GM12878 (cell line): ENCODE measurements at regions not wholly inside any gene's neighbourhood (a gene's known extent, or its start where the extent isn't known, plus 50 kb on each side); places are given as distances from the start of the nearest gene placed in this dataset.

Experiments
- ATAC-seq: fragments of 200-7000 bp; cut with Tn5 transposase; 3 replicates; pipeline ENCODE4 v1.9.1; 2020; ENCODE audit warnings: mild to moderate bottlenecking, moderate library complexity
- BruUV-seq: library from RNA; stranded (reverse); fragments of 400-500 nt; replicated peaks from 2 replicates; lab custom pipeline; 2021; lab: Mats Ljungman, UMichigan
- CTCF ChIA-PET: fragments of 300-600 bp; sonication (Branson Sonifier 250); formaldehyde crosslinking; extraction: SDS; loops from one replicate; lab custom pipeline; 2021; ENCODE audit warnings: inconsistent platforms; lab: Yijun Ruan, JAX
- POLR2A ChIA-PET: fragments of 350-600 bp; formaldehyde crosslinking; extraction: SDS; loops from one replicate; lab custom pipeline; 2021; ENCODE audit warnings: inconsistent platforms; lab: Charles Lee
- RAD21 ChIA-PET: fragments of 300-600 bp; sonication (Branson Sonifier 250); formaldehyde crosslinking; loops from one replicate; lab custom pipeline; 2023; ENCODE audit warnings: antibody characterized with exemption; ENCODE audit not compliant: unreplicated experiment; lab: Charles Lee
- SMC1A ChIA-PET: fragments of 300-600 bp; sonication (Branson Sonifier 250); formaldehyde crosslinking; loops from one replicate; lab custom pipeline; 2023; ENCODE audit not compliant: unreplicated experiment, uncharacterized antibody; lab: Charles Lee
- DNase-seq: peaks from one replicate; pipeline ENCODE4 v3.0.0-alpha.2; 2011; ENCODE audit warnings: low read depth, low spot score
- FAIRE-seq: peaks from 3 replicates; lab custom pipeline; 2011; peaks lifted over from hg19 to GRCh38; lab: Jason Lieb, UNC
- H2AFZ ChIP-seq: 2 replicates; pipeline ENCODE4 v1.6.0; 2011; ENCODE audit warnings: low read depth, low read length, control low read depth; ENCODE audit not compliant: control insufficient read depth
- H3K27ac ChIP-seq: 2 replicates; pipeline ENCODE4 v1.5.1; 2011; ENCODE audit warnings: control low read depth; ENCODE audit not compliant: control insufficient read depth, insufficient read depth
- H3K27me3 ChIP-seq, 2 experiments: replicated peaks in 1 of 2; 2 replicates each; pipeline versions ENCODE4 v1.6.0 to v1.6.1; 2011; ENCODE audit warnings: low read length in 1 of 2; ENCODE audit not compliant: control insufficient read depth in 2 of 2, insufficient read depth in 2 of 2
- H3K36me3 ChIP-seq, 2 experiments: 2 replicates each; pipeline ENCODE4 v1.5.1; 2011; ENCODE audit warnings: low read length in 1 of 2; ENCODE audit not compliant: control insufficient read depth in 2 of 2, insufficient read depth in 2 of 2
- H3K4me1 ChIP-seq: 2 replicates; pipeline ENCODE4 v1.6.1; 2011; ENCODE audit warnings: mild to moderate bottlenecking, low read length, moderate library complexity, mixed read lengths; ENCODE audit not compliant: control insufficient read depth, insufficient read depth
- H3K4me2 ChIP-seq: 2 replicates; pipeline ENCODE4 v1.6.0; 2011; ENCODE audit warnings: control low read depth; ENCODE audit not compliant: control insufficient read depth, insufficient read depth
- H3K4me3 ChIP-seq: fragments of 200-600 bp; sonication (generic); 2 replicates; pipeline ENCODE4 v1.5.1; 2016
- H3K79me2 ChIP-seq: 2 replicates; pipeline ENCODE4 v1.6.0; 2011; ENCODE audit warnings: low read length; ENCODE audit not compliant: control insufficient read depth, insufficient read depth
- H3K9ac ChIP-seq: 2 replicates; pipeline ENCODE4 v1.8.0; 2011; ENCODE audit warnings: low read length, control low read depth, mixed read lengths; ENCODE audit not compliant: control insufficient read depth, insufficient read depth
- H3K9me3 ChIP-seq: replicated peaks from 3 replicates; pipeline ENCODE4 v1.5.1; 2011; ENCODE audit warnings: mild to moderate bottlenecking, low read length; ENCODE audit not compliant: control insufficient read depth, insufficient read depth
- H4K20me1 ChIP-seq: 2 replicates; pipeline ENCODE4 v1.6.0; 2011; ENCODE audit not compliant: control insufficient read depth, insufficient read depth
- BMI1 ChIP-seq: fragments of 450-650 bp; IDR thresholded peaks from 2 replicates; pipeline ENCODE4 v1.6.1; 2016; ENCODE audit warnings: mild to moderate bottlenecking, moderate library complexity, borderline replicate concordance
- BRCA1 ChIP-seq: IDR thresholded peaks from 2 replicates; pipeline ENCODE4 v1.6.1; 2011; ENCODE audit warnings: low read depth, low read length, improper control_type of control experiment
- CHD1 ChIP-seq: IDR thresholded peaks from 2 replicates; pipeline ENCODE4 v1.6.1; 2012; ENCODE audit warnings: low read depth, low read length, improper control_type of control experiment
- GABPA ChIP-seq: IDR thresholded peaks from 2 replicates; pipeline ENCODE4 v1.6.1; 2014; ENCODE audit warnings: antibody characterized with exemption, low read depth, mild to moderate bottlenecking, inconsistent platforms
- MYB ChIP-seq: fragments of 150-350 bp; IDR thresholded peaks from 2 replicates; pipeline ENCODE4 v1.6.1; 2014; ENCODE audit warnings: mild to moderate bottlenecking, low read depth, low read length, borderline replicate concordance
- NFYB ChIP-seq: IDR thresholded peaks from 2 replicates; pipeline ENCODE4 v1.6.1; 2011; ENCODE audit warnings: low read depth, mild to moderate bottlenecking, low read length, improper control_type of control experiment, moderate library complexity; ENCODE audit not compliant: insufficient read depth
- PAX5 ChIP-seq: IDR thresholded peaks from 2 replicates; pipeline ENCODE4 v1.6.1; 2011; ENCODE audit warnings: low read depth, low read length, borderline replicate concordance
- PAX8 ChIP-seq: fragments of 450-650 bp; IDR thresholded peaks from 2 replicates; pipeline ENCODE4 v1.6.1; 2017; ENCODE audit warnings: mild to moderate bottlenecking, moderate library complexity
- RB1 ChIP-seq: fragments of 450-650 bp; formaldehyde crosslinking; IDR thresholded peaks from 2 replicates; pipeline ENCODE4 v1.6.1; 2017; ENCODE audit warnings: mild to moderate bottlenecking, borderline replicate concordance
- RFX5 ChIP-seq: IDR thresholded peaks from 2 replicates; pipeline ENCODE4 v1.6.1; 2011; ENCODE audit warnings: low read depth, low read length, improper control_type of control experiment
- TCF3 ChIP-seq: IDR thresholded peaks from 2 replicates; pipeline ENCODE4 v1.6.1; 2012; ENCODE audit warnings: low read depth, mild to moderate bottlenecking, low read length, borderline replicate concordance; ENCODE audit not compliant: insufficient read depth
- ZNF384 ChIP-seq: IDR thresholded peaks from 2 replicates; pipeline ENCODE4 v1.6.1; 2012; ENCODE audit warnings: low read depth, mild to moderate bottlenecking, low read length, improper control_type of control experiment, borderline replicate concordance
- WGBS: methylation state at CpG from one replicate; pipeline ENCODE4 v1.1.6; 2016; ENCODE audit warnings: low lambda C conversion rate; ENCODE audit not compliant: insufficient replicate concordance, insufficient coverage; ENCODE audit errors: missing lambda C conversion rate; 5-methylcytosine and 5-hydroxymethylcytosine counted together
- in situ Hi-C: fragments of 300-500 bp; cut with MboI; formaldehyde crosslinking; loops from 9 replicates; pipeline ENCODE4 v1.14.3; 2018; ENCODE audit warnings: mixed read lengths
- intact Hi-C: fragments of 100-400 bp; cut with micrococcal nuclease; formaldehyde crosslinking; loops from one replicate; pipeline ENCODE4 v1.14.2; 2022; ENCODE audit not compliant: unreplicated experiment
- TF ChIP-seq, protein P1 (sequence below): fragments of 450-650 bp; IDR thresholded peaks from 2 replicates; pipeline ENCODE4 v1.6.1; 2017; ENCODE audit warnings: antibody characterized with exemption, mild to moderate bottlenecking, moderate library complexity
- TF ChIP-seq, protein P2 (sequence below): fragments of 450-650 bp; IDR thresholded peaks from 2 replicates; pipeline ENCODE4 v1.6.1; 2017; ENCODE audit warnings: low read depth, mild to moderate bottlenecking, moderate library complexity
- TF ChIP-seq, protein P3 (sequence below): fragments of 150-350 bp; IDR thresholded peaks from 2 replicates; pipeline ENCODE4 v1.6.1; 2014; ENCODE audit warnings: mild to moderate bottlenecking, low read depth, low read length
- TF ChIP-seq, protein P4 (sequence below): fragments of 450-650 bp; IDR thresholded peaks from 2 replicates; pipeline ENCODE4 v1.6.1; 2017; ENCODE audit warnings: borderline replicate concordance

GRCh38 chr10:118960157-118961090 lies 69.1 kb upstream of the NANOS1 start:
- H3K9me3 ChIP-seq: no peaks in the 10 kb centered on the region; the same call in 2 of the 3 replicates
- ATAC-seq (no peak), DNase-seq (no peak), FAIRE-seq (no peak)
- H3K4me3 ChIP-seq: no peak overlapping the region
- no peak overlapping the region for H2AFZ ChIP-seq
- no peak overlapping the region for H3K27ac ChIP-seq
- POLR2A ChIA-PET: no interaction called here
- H3K27me3 ChIP-seq: peaks cover 0 to 2% of the 10 kb centered on the region in 2 experiments; a peak in 2 of 4 replicates
- H3K36me3 ChIP-seq: no peaks in the 10 kb centered on the region
- BruUV-seq: no TSS peak
- SMC1A ChIA-PET: interaction anchor here (0.6 kb wide), 1 partner anchor 204 kb away, joined by 3 read pairs; no protein-coding TSS in a partner anchor
- H3K4me2 ChIP-seq: no peak overlapping the region
- no peaks in the 10 kb centered on the region for H4K20me1 ChIP-seq
- H3K79me2 ChIP-seq: no peaks in the 10 kb centered on the region
- WGBS: 59% methylated on average over 17 of the region's 17 CpGs
- in situ Hi-C loops: no loop called here
- no peak overlapping the region for H3K9ac ChIP-seq
- no peaks in the 10 kb centered on the region for H3K4me1 ChIP-seq
- intact Hi-C loops: no loop called here
- CTCF ChIA-PET: no interaction called here
- RAD21 ChIA-PET: interaction anchor here (1.1 kb wide), 1 partner anchor 11 kb away, joined by 4 read pairs; no protein-coding TSS in a partner anchor
- TF ChIP-seq NFYB (no peak), PAX5 (no peak), RFX5 (no peak), MYB (no peak), PAX8 (no peak), BMI1 (no peak), GABPA (no peak), TCF3 (no peak), BRCA1 (no peak), CHD1 (no peak), RB1 (no peak), ZNF384 (no peak)
- TF ChIP-seq, protein P1, sequence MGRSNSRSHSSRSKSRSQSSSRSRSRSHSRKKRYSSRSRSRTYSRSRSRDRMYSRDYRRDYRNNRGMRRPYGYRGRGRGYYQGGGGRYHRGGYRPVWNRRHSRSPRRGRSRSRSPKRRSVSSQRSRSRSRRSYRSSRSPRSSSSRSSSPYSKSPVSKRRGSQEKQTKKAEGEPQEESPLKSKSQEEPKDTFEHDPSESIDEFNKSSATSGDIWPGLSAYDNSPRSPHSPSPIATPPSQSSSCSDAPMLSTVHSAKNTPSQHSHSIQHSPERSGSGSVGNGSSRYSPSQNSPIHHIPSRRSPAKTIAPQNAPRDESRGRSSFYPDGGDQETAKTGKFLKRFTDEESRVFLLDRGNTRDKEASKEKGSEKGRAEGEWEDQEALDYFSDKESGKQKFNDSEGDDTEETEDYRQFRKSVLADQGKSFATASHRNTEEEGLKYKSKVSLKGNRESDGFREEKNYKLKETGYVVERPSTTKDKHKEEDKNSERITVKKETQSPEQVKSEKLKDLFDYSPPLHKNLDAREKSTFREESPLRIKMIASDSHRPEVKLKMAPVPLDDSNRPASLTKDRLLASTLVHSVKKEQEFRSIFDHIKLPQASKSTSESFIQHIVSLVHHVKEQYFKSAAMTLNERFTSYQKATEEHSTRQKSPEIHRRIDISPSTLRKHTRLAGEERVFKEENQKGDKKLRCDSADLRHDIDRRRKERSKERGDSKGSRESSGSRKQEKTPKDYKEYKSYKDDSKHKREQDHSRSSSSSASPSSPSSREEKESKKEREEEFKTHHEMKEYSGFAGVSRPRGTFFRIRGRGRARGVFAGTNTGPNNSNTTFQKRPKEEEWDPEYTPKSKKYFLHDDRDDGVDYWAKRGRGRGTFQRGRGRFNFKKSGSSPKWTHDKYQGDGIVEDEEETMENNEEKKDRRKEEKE: no peak
- TF ChIP-seq, protein P2, sequence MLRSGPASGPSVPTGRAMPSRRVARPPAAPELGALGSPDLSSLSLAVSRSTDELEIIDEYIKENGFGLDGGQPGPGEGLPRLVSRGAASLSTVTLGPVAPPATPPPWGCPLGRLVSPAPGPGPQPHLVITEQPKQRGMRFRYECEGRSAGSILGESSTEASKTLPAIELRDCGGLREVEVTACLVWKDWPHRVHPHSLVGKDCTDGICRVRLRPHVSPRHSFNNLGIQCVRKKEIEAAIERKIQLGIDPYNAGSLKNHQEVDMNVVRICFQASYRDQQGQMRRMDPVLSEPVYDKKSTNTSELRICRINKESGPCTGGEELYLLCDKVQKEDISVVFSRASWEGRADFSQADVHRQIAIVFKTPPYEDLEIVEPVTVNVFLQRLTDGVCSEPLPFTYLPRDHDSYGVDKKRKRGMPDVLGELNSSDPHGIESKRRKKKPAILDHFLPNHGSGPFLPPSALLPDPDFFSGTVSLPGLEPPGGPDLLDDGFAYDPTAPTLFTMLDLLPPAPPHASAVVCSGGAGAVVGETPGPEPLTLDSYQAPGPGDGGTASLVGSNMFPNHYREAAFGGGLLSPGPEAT: no peak
- TF ChIP-seq, protein P3, sequence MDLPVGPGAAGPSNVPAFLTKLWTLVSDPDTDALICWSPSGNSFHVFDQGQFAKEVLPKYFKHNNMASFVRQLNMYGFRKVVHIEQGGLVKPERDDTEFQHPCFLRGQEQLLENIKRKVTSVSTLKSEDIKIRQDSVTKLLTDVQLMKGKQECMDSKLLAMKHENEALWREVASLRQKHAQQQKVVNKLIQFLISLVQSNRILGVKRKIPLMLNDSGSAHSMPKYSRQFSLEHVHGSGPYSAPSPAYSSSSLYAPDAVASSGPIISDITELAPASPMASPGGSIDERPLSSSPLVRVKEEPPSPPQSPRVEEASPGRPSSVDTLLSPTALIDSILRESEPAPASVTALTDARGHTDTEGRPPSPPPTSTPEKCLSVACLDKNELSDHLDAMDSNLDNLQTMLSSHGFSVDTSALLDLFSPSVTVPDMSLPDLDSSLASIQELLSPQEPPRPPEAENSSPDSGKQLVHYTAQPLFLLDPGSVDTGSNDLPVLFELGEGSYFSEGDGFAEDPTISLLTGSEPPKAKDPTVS: no peak
- TF ChIP-seq, protein P4, sequence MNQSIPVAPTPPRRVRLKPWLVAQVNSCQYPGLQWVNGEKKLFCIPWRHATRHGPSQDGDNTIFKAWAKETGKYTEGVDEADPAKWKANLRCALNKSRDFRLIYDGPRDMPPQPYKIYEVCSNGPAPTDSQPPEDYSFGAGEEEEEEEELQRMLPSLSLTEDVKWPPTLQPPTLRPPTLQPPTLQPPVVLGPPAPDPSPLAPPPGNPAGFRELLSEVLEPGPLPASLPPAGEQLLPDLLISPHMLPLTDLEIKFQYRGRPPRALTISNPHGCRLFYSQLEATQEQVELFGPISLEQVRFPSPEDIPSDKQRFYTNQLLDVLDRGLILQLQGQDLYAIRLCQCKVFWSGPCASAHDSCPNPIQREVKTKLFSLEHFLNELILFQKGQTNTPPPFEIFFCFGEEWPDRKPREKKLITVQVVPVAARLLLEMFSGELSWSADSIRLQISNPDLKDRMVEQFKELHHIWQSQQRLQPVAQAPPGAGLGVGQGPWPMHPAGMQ: no peak
